Ishikawa (cell line): ENCODE measurements at regions not wholly inside any gene's neighbourhood (a gene's known extent, or its start where the extent isn't known, plus 50 kb on each side); places are given as distances from the start of the nearest gene placed in this dataset.

Experiments
- CEBPB ChIP-seq: IDR thresholded peaks from 2 replicates; pipeline ENCODE4 v1.6.1; 2012
- CREB1 ChIP-seq: IDR thresholded peaks from 2 replicates; pipeline ENCODE4 v1.6.1; 2012; ENCODE audit warnings: low read depth
- EGR1 ChIP-seq: IDR thresholded peaks from 2 replicates; pipeline ENCODE4 v1.6.1; 2012
- EP300 ChIP-seq: IDR thresholded peaks from 2 replicates; pipeline ENCODE4 v1.6.1; 2012; ENCODE audit warnings: borderline replicate concordance
- FOXM1 ChIP-seq: IDR thresholded peaks from 2 replicates; pipeline ENCODE4 v1.6.1; 2012; ENCODE audit warnings: low read depth, borderline replicate concordance
- MAX ChIP-seq: IDR thresholded peaks from 2 replicates; pipeline ENCODE4 v1.6.1; 2012
- NFIC ChIP-seq: IDR thresholded peaks from 2 replicates; pipeline ENCODE4 v1.6.1; 2012
- RAD21 ChIP-seq: IDR thresholded peaks from 2 replicates; pipeline ENCODE4 v1.6.1; 2012; ENCODE audit warnings: low read depth
- REST ChIP-seq: IDR thresholded peaks from 2 replicates; pipeline ENCODE4 v1.6.1; 2012; ENCODE audit warnings: low read depth, mild to moderate bottlenecking
- TAF1 ChIP-seq: IDR thresholded peaks from 2 replicates; pipeline ENCODE4 v1.6.1; 2012; ENCODE audit warnings: low read depth, mild to moderate bottlenecking
- TCF12 ChIP-seq: IDR thresholded peaks from 2 replicates; pipeline ENCODE4 v1.6.1; 2012; ENCODE audit warnings: low read depth
- TEAD4 ChIP-seq: IDR thresholded peaks from 2 replicates; pipeline ENCODE4 v1.6.1; 2012
- USF1 ChIP-seq: IDR thresholded peaks from 2 replicates; pipeline ENCODE4 v1.6.1; 2012
- YY1 ChIP-seq: IDR thresholded peaks from 2 replicates; pipeline ENCODE4 v1.6.1; 2012; ENCODE audit warnings: low read depth
- ZBTB7A ChIP-seq: IDR thresholded peaks from 2 replicates; pipeline ENCODE4 v1.6.1; 2012; ENCODE audit warnings: low read depth

GRCh38 chr12:66959276-66959675 is 280.4 kb upstream of the GRIP1 start:
- no peak for TF ChIP-seq REST
- TF ChIP-seq MAX: no peak
- no peak for TF ChIP-seq CEBPB
- no peak for TF ChIP-seq NFIC
- no peak for TF ChIP-seq EP300
- no peak for TF ChIP-seq RAD21
- no peak for TF ChIP-seq USF1
- TF ChIP-seq ZBTB7A: no peak
- TF ChIP-seq TEAD4: no peak
- no peak for TF ChIP-seq YY1

GRCh38 chr12:66960006-66960405 is 281.1 kb upstream of the GRIP1 start:
- TF ChIP-seq ZBTB7A (no peak), CEBPB (no peak), TAF1 (no peak)

GRCh38 chr12:66960704-66961690 is 282.1 kb upstream of the GRIP1 start:
- no peak for TF ChIP-seq YY1

- TF ChIP-seq YY1 (no peak), USF1 (no peak), TEAD4 (no peak), EP300 (no peak), MAX (no peak), TCF12 (no peak), NFIC (no peak), ZBTB7A (no peak), TAF1 (no peak)
Observed at GRCh38 chr12:66962290-66962689, 283.4 kb upstream of the GRIP1 start.

- TF ChIP-seq NFIC (no peak), TCF12 (no peak), CEBPB (no peak), TAF1 (no peak), REST (no peak), TEAD4 (no peak), EGR1 (no peak), RAD21 (no peak), YY1 (no peak), CREB1 (no peak), ZBTB7A (no peak), FOXM1 (no peak), USF1 (no peak), MAX (no peak), EP300 (no peak)
Observed at GRCh38 chr12:66963901-66964300, 285.0 kb upstream of the GRIP1 start.

- no peak for TF ChIP-seq CEBPB
- no peak for TF ChIP-seq RAD21
- no peak for TF ChIP-seq REST
- no peak for TF ChIP-seq EGR1
- no peak for TF ChIP-seq YY1
- TF ChIP-seq MAX: no peak
- no peak for TF ChIP-seq NFIC
- TF ChIP-seq FOXM1: no peak
- no peak for TF ChIP-seq CREB1
- TF ChIP-seq ZBTB7A: no peak
- no peak for TF ChIP-seq TEAD4
- no peak for TF ChIP-seq TAF1
Observed at GRCh38 chr12:66964629-66965028, 285.8 kb upstream of the GRIP1 start.
